Gastroesophageal sphincter (tissue), 3 donors: ENCODE measurements at regions not wholly inside any gene's neighbourhood (a gene's known extent, or its start where the extent isn't known, plus 50 kb on each side); places are given as distances from the start of the nearest gene placed in this dataset.

Source experiments
- CTCF ChIP-seq, 4 experiments: fragments of 200-600 bp in 2 of 4; fragments of 450-650 bp in 2 of 4; sonication (generic) in 1 of 4; IDR thresholded peaks; one replicate each; pipeline ENCODE4 v1.5.1; 2017 to 2019; ENCODE audit warnings: antibody characterized with exemption in 4 of 4, mild to moderate bottlenecking in 2 of 4, moderate library complexity in 2 of 4
- POLR2AphosphoS5 ChIP-seq: sonication (generic); formaldehyde crosslinking; IDR thresholded peaks from one replicate; pipeline ENCODE4 v1.6.1; 2017; ENCODE audit warnings: antibody characterized with exemption

- TF ChIP-seq CTCF (IDR thresholded peaks at IDR 0.05) (no peak), POLR2AphosphoS5 (no peak)
Measured at GRCh38 chr13:47484548-47484947, 516.5 kb downstream of the SUCLA2 start.
